Breast epithelium (tissue), 4 donors: ENCODE measurements at regions not wholly inside any gene's neighbourhood (a gene's known extent, or its start where the extent isn't known, plus 50 kb on each side); places are given as distances from the start of the nearest gene placed in this dataset.

ENCODE experiments used
- DNase-seq, 2 donors: peaks; one replicate each; pipeline ENCODE4 v3.0.0-alpha.2; 2019; ENCODE audit warnings: low spot score in 2 of 2
- H3K27ac ChIP-seq, 2 donors: fragments of 200-600 bp; sonication (generic) in 1 of 2; one replicate each; pipeline ENCODE4 v1.5.1; 2016 to 2019; ENCODE audit warnings: mild to moderate bottlenecking in 1 of 2
- H3K27me3 ChIP-seq, 2 donors: fragments of 200-600 bp; sonication (generic) in 1 of 2; one replicate each; pipeline versions ENCODE4 v1.5.1 to v1.6.0; 2017 to 2019; ENCODE audit warnings: control low read depth in 1 of 2, mild to moderate bottlenecking in 1 of 2
- H3K36me3 ChIP-seq: fragments of 200-600 bp; one replicate; pipeline ENCODE4 v1.5.1; 2019
- H3K4me1 ChIP-seq, 2 donors: fragments of 200-600 bp; sonication (generic); one replicate each; pipeline ENCODE4 v1.5.1; 2016 to 2019; ENCODE audit warnings: control low read depth in 1 of 2
- H3K4me3 ChIP-seq, 3 donors: fragments of 200-600 bp; sonication (generic); 1 replicate in 2 of 3; 2 replicates in 1 of 3; pipeline ENCODE4 v1.5.1; 2016 to 2019; ENCODE audit warnings: mild to moderate bottlenecking in 3 of 3, moderate library complexity in 2 of 3
- H3K9me3 ChIP-seq, 2 donors: fragments of 200-600 bp; sonication (generic) in 1 of 2; one replicate each; pipeline ENCODE4 v1.5.1; 2016 to 2019; ENCODE audit warnings: control low read depth in 1 of 2
- CTCF ChIP-seq, 3 donors: fragments of 450-650 bp; IDR thresholded peaks; one replicate each; pipeline ENCODE4 v1.5.1; 2016 to 2017; ENCODE audit warnings: antibody characterized with exemption in 3 of 3, mild to moderate bottlenecking in 3 of 3, moderate library complexity in 3 of 3
- POLR2A ChIP-seq: fragments of 450-650 bp; IDR thresholded peaks from one replicate; pipeline ENCODE4 v1.6.1; 2016; ENCODE audit warnings: antibody characterized with exemption, mild to moderate bottlenecking, moderate library complexity
- POLR2AphosphoS5 ChIP-seq, 3 donors: sonication (generic); formaldehyde crosslinking; IDR thresholded peaks; one replicate each; pipeline ENCODE4 v1.6.1; 2017; ENCODE audit warnings: antibody characterized with exemption in 3 of 3
- intact Hi-C: fragments of 100-400 bp; cut with DNase I; formaldehyde crosslinking; loops from one replicate; pipeline ENCODE4 v1.15.1; 2023; ENCODE audit warnings: low total_unique reads

- H3K4me1 ChIP-seq = no peaks in the 10 kb centered on the region
- no peak overlapping the region for H3K27ac ChIP-seq
- no peak for TF ChIP-seq POLR2AphosphoS5 (IDR thresholded peaks at IDR 0.05)
- no peak for TF ChIP-seq POLR2A
- no peak for TF ChIP-seq CTCF (IDR thresholded peaks at IDR 0.05)
- H3K4me3 ChIP-seq = no peak overlapping the region
- no peaks in the 10 kb centered on the region for H3K27me3 ChIP-seq
- DNase-seq = no peak
- H3K36me3 ChIP-seq = no peaks in the 10 kb centered on the region
- H3K9me3 ChIP-seq = no peaks in the 10 kb centered on the region
- intact Hi-C loops = no loop called here
Observed at GRCh38 chr9:81225596-81225995, 463.8 kb downstream of the TLE1 start.

- H3K9me3 ChIP-seq = no peaks in the 10 kb centered on the region
- H3K4me3 ChIP-seq = no peak overlapping the region
- TF ChIP-seq POLR2A (no peak), CTCF (IDR thresholded peaks at IDR 0.05) (no peak), POLR2AphosphoS5 (IDR thresholded peaks at IDR 0.05) (no peak)
- H3K27me3 ChIP-seq = no peaks in the 10 kb centered on the region
- intact Hi-C loops = no loop called here
- H3K4me1 ChIP-seq = no peaks in the 10 kb centered on the region
- H3K36me3 ChIP-seq = no peaks in the 10 kb centered on the region
- no peak overlapping the region for H3K27ac ChIP-seq
- no peak for DNase-seq
Observed at GRCh38 chr9:81224166-81225081, 464.9 kb downstream of the TLE1 start.

- TF ChIP-seq POLR2A (no peak), CTCF (IDR thresholded peaks at IDR 0.05) (no peak), POLR2AphosphoS5 (IDR thresholded peaks at IDR 0.05) (no peak)
- H3K27me3 ChIP-seq = no peaks in the 10 kb centered on the region
- intact Hi-C loops = no loop called here
Observed at GRCh38 chr9:81214975-81215374, 474.4 kb downstream of the TLE1 start.

GRCh38 chr9:81213456-81213855, 475.9 kb downstream of the TLE1 start:
- intact Hi-C loops = no loop called here

More at GRCh38 chr9:81214975-81215374, 474.4 kb downstream of the TLE1 start:
- no peak overlapping the region for H3K27ac ChIP-seq
- no peak overlapping the region for H3K4me3 ChIP-seq
- no peaks in the 10 kb centered on the region for H3K36me3 ChIP-seq
- peaks cover 0 to 4% of the 10 kb centered on the region in 2 donors for H3K9me3 ChIP-seq
- no peak for DNase-seq
- H3K4me1 ChIP-seq = no peaks in the 10 kb centered on the region

More at GRCh38 chr9:81213456-81213855, 475.9 kb downstream of the TLE1 start:
- Histone ChIP-seq H3K27me3 (no peaks in the 10 kb centered on the region), H3K36me3 (no peaks in the 10 kb centered on the region), H3K9me3 (peaks cover 0 to 4% of the 10 kb centered on the region in 2 donors), H3K27ac (no peak overlapping the region), H3K4me1 (no peaks in the 10 kb centered on the region), H3K4me3 (no peak overlapping the region)
- no peak for DNase-seq
- no peak for TF ChIP-seq POLR2A
- TF ChIP-seq POLR2AphosphoS5 (IDR thresholded peaks at IDR 0.05) = no peak
- TF ChIP-seq CTCF (IDR thresholded peaks at IDR 0.05) = no peak
